ENCODE measurements at regions not wholly inside any gene's neighbourhood (a gene's known extent, or its start where the extent isn't known, plus 50 kb on each side); places are given as distances from the start of the nearest gene placed in this dataset.
A peak's percentile ranks its signal among the peaks of the same experiment; 100 is the strongest.

DNA sequence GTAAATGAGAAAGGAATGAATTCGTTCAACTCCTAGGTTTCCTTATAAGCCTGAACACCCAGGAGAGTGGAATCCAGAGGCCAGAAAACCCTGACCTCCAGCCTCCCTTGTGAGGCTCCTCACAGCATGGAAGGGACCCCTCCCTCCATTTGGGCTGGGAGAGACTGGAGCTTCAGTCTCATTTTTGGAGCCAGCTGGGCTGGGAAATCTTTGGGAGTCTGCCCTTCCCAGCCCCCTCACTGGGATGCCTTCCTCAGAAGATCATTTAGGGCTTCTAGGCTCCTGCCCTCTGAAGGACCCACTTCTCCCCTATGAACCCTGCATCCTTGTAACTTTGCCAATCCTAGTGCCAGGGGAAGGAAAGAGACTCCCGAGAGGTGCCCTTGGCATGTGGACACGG is 346.1 kb downstream of the CYP26B1 start:
- no peak for DNase-seq

DNA sequence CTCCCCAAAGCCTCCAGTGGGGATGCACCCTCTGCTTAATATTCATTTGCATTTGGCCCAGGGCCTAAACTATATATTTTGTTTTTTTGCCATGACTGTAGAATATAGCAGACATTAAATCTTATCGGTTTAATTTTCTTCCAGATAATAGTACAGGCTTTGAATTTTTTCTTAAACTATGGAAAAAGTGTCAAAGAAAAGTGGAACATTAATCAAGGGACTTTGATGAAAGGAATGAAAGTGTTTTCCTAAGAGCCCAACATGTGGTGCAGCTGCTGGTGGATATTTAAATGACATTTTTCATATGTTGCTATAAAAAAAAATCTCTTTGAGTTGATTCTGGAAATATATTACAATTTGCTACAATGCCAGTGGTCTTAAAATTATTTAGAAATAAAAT is 346.8 kb downstream of the CYP26B1 start:
- no peak for DNase-seq

DNA sequence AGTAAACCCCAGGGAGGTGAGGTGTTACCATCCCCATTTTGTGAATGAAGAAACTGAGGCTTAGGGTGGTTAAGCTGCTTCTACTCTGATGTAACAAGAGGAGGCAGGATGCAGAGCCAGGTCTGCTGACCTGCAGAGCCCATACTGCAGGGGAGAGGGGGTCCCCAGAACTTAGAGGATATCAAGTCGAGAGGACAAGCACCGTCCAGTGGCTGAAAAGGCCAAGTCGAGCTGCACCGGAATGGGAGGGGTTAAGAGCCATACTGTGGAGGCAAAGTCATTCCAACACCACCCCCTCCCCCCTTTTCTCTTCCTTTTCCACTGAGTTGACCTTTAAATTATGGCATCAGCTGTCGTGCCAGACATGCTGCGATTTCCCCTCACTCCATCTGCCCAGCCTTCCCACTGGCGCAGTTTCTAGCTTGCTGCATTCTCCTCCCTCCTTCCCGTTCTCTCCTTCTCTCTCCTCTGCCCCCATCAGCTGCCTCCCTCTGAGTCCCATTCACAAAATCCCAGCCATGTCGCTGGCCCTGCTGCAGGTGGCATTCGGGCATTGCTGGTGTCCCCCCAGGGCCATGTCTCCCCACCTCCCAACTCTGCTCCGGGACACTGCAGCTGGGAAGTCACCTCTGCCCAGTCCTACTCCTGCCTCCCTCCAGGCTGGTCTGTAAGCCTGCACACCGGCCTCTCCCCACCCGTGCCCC is 346.9 kb downstream of the DYSF start:
- no peak for DNase-seq

DNA sequence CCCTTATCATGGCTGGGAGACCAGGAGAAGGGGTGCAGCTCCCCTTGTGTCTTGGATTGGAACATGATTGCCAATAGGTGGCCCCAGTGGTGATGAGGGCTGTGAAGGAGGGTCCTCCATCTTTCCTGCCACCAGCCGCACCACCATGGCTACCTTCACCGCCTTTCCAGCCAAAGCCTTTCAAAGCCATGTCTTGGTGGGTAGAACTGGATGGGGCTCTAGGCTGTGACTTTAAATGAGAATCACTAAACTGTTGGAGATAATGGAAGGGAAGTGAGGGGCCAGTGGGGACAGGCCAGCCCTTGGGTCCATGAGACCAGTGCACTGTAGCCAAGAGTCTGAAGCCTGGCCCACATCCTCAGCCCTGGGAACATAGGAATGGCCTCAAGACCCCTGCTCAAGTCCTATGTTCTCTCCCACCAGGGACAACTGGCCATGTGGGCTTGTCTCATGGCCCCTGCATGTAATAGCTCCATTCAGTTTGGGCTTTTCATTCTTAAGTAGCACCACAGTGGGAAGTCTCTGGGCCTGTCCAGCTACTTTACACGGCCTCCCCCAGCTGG is 345.7 kb downstream of the DYSF start:
- no peak for DNase-seq

DNA sequence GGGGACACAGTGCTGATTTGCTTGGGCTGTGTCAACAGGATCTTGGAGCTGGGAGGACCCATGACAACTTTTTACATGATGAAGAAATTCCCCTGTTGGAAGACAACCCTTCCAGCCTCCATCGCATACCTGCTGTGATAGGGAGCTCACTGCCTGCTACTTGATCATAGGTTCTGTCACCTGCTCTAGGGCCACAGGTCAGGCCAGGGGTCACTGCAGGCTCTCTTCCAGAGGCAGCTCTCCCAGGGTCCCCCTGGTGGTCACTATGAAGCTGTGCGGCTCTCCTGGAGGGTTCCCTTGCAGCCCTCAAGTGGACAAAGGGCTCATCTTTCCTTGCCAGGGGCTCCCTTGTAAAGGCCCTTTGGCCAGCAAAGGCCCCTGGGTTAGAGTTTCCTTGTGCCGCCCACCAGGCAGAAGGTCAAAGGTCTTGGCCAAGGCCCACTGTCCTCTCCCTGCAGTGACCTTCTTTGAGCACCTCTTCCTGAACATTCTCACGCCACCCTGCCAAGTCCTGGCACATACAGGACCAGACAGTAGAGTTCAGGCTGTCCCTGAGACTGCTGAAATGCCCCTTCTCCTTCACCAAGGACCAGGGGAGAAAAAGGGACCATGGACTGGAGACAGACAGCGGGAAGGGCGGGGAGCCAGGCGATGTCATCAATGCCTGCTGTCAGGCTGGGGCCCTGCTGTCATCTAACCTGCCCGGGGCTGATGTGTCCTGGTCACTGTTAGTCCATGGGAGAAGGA is 345.1 kb downstream of the DYSF start:
- peak in 1 of 2 donors; percentile 23 for DNase-seq

DNA sequence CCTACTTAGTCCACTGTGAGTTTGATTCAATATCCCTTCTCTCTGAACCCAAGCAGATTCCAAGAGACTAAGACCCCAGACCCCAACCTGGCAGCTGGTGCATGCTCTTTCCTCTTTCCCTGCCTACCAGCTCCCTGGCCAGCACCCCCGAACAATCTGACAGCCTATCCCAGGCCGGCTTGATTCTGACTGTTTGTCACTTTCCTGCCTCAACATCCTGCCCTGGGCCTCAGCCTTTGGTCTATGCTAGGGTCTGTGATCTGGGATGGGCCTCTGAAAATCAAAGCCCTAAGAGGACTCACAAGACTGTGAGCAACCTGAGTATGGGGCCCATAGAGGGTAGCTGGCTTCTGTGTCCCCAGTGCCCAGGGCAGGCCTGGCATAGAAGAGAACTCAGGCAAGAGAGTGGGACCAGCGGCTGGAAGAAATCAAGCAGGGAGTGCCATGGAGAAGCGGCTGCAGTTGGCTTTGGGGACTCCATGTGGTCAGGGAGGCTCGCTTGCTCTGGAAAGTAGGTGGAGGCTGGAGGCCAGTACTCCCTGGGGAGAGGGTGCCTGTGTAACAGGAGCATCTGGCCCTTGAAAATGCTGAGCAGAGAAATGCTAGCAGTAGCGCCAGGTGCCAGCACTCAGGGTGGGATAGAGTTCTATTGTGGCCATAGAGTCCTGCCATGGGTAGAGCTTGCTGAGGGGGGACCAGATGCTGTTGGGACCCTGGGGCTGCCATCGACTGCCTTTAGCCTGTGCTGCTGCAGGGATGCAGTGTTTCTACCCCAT is 343.9 kb downstream of the DYSF start:
- no peak for DNase-seq

DNA sequence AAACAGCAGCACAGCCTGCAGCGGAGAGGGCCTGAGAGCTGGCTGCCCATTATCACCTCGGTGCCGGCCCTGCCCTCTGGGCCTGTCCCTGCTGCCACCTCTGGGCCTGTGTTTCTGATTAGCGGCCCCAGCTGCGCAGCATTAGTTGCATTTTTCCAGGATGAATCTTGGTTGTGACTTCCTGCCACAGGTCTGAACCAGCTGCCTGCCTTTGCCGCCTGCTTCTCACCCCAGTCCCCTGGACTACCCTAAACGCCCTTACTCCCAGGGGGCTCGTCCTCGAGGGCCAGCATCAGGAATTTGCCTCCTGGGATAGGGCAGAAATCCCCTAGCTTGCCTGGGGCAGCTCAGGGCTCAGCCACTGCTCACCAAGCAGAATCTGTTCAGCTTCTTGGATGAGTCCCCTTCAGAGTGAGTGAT is 342.8 kb downstream of the DYSF start:
- DNase-seq, result no peak

DNA sequence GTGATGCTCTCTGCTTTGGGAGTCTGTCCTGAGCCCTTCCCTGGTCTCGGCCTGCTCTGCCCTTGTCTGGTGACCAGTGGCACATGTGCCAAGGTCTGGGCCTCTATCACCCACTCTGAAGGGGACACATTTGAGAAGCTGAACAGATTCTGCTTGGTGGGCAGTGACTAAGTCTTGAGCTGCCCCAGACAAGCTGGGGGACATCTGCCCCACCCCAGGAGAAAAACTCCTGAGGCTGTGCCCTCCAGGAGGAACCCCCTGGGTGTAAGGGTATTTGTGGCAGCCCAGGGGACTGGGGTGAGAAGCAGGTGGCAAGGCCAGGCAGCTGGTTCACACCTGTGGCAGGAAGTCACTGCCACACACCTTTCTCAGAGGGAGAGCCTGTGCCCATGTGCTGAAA is 342.1 kb downstream of the DYSF start:
- no peak for DNase-seq

DNA sequence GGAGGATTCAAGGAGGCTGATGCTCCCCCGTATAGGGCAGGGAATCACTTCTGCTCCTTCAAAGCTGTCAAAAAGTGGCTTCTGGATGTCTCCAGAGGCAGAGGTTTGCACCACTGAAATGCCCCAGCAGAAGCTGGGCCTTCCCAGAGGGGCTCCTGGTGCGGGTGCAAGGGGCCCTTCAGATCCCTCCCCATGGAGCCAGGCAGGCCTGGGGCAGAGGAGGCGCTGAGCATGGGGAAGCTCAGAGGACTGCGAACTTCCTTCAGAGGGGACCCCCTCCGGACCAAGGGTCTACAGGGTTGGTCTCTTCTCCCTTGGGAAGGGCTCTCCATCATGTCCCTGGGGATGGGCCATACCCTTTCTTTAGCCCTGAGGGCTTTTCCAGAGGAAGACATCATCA is 341.2 kb downstream of the DYSF start:
- DNase-seq, result no peak

DNA sequence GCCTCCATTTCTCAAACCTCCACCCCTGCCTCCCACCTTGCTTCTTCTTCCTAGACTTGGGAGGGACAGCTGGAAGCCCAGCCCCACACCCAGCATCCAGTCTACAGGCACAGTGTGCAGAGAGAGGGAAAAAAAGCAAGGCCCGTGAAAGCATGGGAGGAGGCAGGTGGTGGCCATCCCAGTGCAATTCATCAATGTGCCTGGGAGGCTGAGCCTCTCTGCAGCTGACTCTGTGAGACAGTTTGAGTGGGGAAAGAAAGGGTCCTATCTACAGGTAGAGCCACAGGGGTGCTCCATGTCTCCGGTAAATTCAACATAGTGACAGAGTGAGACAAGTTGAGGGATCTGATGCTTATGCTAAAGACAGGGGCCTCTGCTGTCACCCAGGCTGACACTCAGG is 340.6 kb downstream of the DYSF start:
- no peak for DNase-seq

DNA sequence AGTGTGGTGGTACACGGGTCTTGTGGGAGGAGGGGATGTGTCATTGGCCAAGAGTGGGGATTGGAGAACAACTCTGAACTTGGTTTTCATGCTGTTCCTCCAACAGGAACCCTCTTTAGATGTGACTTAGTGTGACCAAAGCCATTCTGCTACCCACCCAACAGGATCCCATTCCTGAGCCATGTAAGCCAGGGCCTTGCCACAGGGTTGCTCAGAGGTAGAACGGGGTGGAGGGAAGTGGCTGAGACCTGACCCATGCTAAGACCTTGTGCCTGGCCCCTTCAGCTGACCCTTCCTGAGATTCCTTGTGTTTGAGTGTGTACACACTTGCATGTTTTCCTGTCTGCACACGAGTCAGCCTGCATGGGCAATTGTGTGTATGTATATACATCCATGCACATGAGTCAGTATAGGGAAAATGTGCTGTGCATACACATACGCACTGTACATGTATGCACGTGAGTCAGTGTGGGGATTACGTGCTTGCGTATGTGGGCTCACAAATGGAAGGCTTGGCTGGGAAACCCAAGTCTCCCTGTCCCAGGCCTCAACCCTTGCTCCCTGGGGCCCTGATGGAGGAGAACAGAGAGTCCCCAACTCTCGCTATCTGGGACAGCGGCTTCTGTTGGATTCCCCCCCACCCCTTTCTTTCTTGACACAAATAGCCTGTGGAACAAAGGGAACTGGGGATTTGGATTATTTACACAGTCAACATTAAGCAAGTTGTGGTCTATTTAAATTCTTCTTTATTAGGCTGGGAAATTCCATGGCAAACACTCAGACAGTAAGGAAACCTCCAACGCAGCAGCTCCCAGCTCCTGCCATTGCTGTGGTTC is 339.8 kb downstream of the DYSF start:
- no peak for DNase-seq

DNA sequence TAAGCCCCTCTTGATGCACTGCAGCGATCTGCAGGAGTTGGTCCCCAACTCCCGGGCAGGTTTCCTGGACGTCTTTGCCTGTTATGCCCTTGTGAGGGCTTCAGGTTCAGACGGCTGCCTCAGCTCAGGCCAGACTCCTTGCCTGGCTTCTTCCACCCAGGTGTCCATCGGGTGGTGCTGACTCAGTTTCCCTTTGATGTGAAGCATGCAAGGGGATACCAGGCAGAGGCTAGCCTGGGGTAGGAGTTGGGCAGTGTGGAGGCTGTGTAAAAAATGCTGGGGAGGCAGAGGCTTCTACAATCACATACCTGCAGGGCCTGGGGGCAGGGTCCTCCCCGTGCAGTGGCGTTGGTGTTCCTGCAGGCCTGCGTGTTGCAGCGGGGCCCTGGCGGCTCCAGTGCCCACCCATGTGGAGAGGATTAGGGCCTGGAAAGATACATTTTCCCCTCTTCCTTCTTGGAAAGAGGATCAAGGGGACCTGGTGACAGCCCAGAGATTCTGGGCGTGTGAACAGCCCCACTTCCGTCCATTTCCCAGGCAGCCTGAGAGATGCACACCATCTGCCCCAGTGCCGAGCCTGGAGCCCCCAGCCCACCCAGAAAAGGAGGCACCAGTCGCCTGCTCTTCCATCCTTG is 338.3 kb downstream of the DYSF start:
- peak in 1 of 2 donors; percentile 12 for DNase-seq

DNA sequence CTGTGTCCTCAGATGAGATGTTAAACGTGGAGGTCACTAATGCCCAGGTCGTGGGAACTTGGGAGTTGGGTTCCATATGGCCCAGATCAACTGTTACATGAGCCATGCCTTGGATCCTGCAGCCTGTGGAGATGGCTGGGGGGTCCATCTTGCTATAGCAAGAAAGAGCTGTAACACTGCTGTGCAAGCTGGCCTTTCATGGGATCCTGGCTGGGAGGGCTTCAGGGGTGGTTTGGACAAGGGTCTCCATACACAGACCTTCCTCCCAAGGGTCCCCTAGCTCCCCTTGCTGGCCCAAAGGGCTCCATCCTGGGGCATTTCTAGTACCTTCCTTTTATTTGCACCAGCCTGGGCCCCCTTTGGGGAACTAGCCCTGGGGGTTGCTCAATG is 337.7 kb downstream of the DYSF start:
- DNase-seq, result peak in 1 of 2 donors; percentile 11

DNA sequence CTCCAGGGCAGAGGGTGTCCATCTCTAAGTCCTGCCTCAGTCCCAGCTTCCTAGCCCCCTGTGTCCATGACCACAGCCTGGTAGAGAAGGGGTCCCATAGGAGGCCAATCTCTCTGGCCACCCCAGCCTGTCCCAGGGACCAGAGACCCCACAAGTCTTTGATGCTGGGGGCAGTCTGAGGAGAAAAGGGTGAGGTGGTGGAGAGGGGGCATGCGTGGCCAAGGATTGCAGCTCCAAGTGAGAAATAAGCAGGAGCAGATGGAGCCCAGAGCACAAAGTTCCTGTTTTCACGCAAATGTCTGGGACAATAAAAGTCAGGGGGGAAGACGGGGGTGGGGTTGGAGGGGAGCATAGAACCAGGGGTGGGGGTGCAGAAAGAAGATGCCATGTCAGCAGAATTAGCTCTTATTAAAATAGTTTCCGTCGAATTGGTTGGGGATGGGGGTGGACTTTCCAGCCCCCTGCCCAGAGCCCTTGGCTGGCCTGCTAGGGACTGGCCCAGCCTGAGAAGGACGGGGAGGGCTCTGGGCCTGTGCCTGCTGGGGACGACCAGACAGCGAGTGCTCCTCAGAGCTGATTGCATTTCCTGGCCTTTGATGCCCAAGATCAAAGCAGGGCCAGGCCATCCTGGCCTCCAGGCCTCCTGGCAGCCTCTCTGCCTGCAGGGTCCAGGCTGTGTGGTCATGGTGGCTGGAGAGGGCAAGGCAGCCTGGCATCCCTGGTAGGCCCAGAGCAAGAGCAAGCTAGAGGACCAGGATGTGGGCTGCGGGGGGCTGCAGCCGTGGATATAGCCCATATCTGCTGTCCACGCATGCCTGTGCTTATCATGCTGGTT is 337.1 kb downstream of the DYSF start:
- DNase-seq, result no peak

DNA sequence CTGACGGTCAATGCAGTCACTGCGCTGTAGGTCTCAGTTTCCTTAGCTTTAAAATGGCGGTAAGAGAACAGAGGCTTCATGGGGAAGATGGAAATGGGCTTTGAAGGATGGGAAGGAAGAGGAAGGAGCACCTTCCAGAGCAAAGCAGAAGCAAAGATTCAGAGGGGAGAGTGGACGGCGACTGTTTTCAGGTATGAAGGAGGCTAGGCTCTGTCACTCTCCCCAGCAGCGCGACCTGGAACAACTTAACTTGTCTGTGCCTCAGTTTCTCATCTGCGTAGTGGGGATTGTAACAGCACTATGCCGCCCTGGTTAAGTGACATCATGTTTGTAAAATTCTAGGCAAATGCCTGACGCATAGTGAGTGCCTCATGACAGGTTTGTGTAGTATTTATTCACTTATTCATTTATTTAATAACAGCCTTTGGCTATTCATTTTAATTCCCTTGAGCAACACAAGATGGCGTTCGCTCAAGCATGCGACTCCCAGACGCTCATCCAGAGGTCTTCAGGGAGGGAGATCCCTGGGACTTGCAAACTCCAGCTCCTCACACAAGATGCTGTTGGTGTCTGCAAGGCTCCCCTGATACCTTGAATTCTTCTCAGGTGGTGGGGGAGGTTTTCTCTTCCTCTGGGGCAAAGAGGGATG is 336.3 kb downstream of the DYSF start:
- DNase-seq, result peak in 1 of 2 donors; percentile 13

DNA sequence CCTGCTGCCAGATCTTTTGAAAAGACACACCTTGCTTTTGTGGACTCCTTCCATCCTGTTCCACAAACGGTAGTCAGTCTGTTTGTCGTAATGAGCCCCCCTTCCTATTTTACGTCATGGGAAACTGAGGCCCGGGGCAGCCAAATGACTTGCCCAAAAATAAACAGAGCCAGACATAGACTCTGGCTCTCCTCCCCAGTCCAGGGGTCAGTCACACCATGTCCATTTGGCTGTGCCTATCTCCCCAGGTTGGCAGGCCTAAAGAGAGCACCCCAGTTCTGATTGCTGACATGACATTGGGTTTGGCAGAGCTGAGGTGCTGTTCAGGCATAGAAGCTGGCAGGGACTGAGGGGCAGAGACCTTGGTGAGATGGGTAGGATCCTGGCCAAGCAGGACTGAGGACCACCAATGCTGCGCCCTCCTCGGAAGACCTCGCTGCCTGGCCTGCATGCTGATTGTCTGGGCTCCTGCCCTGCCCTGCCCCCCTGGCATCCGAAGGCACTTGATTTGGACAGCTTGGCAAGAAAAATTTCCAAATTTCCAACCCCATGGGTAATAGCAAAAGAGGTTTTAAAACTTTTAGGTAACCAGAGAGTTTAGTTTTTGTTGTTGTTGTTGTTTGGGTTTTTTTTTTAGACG is 335.4 kb downstream of the DYSF start:
- peak in 1 of 2 donors; percentile 13 for DNase-seq

DNA sequence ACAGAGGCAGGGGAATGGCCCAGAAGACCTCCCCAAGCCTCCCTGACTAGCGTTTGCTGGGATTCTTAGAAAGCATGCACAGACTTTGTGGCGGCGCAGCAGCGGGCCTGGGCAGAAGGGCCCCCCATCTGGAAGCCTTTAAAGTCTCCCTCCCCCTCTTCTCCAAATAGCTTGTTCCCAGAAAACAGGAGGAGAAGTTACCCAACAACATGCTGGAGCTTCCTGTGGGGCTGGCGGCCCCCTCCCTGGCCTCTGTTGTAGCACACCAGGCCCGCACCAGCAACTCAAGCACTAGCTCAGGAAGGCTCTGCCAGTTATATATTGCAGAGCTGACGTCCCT is 334.8 kb downstream of the DYSF start:
- no peak for DNase-seq

DNA sequence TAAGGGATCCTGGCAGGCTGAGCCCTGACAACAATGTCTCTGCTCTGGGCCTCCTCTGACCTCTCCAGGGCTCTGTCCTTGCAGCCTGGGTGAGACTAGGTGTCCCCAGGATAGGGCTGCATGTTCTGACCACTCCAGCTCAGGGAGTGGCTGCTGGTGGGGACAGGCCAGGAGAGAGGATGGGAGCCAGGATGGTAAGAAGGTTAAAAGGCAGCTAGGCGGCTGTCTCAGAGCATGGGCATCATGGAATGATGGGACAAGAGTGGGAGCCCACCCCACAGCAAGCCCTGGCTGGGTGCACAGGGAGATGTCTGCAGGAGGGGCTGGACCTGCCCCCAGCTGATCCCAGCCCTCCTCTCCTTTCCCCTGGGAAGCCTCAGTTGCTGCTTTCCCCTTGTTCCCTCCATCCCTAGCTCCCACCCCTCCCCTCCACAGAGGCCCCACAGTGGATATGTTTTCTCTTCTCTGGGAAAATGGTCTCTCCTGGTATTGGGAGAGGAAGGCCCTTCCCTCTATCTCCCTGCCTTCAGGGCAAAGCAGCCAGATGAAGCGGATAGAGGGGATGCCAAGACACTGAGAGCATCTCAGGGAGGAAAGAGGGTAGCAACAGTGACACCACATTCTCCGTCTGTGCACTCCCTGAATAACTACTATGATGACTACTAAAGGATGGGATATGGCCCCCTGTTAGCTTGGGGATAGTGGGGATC is 334.3 kb downstream of the DYSF start:
- DNase-seq, result no peak

DNA sequence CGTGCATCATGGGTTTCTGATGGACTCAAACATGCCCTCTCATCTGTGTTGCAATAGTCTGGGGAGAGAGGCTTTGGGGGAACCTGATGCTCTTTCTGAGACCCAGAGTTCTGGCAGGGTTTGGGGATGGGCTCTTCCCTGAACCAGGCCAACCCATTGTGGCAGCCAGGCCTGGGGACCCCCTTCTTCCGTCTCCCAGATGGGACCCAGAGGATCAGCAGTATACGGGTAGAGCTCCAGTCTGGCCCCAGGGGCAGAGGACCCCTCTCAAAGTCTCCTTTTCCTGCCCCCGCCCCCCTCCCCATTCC is 333.7 kb downstream of the DYSF start:
- DNase-seq, result no peak

Data from stimulated activated CD4-positive, alpha-beta T cell treated with anti-CD3 and anti-CD28 coated beads, Interleukin-2, amount 100 ng/mL, for 24 hours (primary cell).